HG03432 (cell line): ENCODE measurements at regions not wholly inside any gene's neighbourhood (a gene's known extent, or its start where the extent isn't known, plus 50 kb on each side); places are given as distances from the start of the nearest gene placed in this dataset.
"Not testable (repeated sequence)": the region's sequence is repeated elsewhere in the genome, so short reads cannot be mapped to it uniquely, and the experiment has no call there.

ENCODE experiments used
- ATAC-seq: cut with Tn5 transposase; IDR thresholded peaks from one replicate; pipeline ENCODE4 v1.9.1; 2021; ENCODE audit warnings: mild to moderate bottlenecking, moderate library complexity; ENCODE audit not compliant: unreplicated experiment

- peak; percentile 70 for ATAC-seq
Observed at GRCh38 chr2:64793701-64794100, 140.0 kb upstream of the SERTAD2 start.

- no peak for ATAC-seq
Observed at GRCh38 chr2:64794426-64794995, 140.8 kb upstream of the SERTAD2 start.

- ATAC-seq: no peak
Observed at GRCh38 chr2:64795024-64795592, 141.4 kb upstream of the SERTAD2 start.

- ATAC-seq: no peak
Observed at GRCh38 chr2:64796926-64797325, 143.2 kb upstream of the SERTAD2 start.

- no peak for ATAC-seq
Observed at GRCh38 chr2:64797881-64798575, 144.3 kb upstream of the SERTAD2 start.

GRCh38 chr2:64799592-64800252 lies 146.0 kb upstream of the SERTAD2 start:
- no peak for ATAC-seq

GRCh38 chr2:64803776-64804175 lies 150.1 kb upstream of the SERTAD2 start:
- no peak for ATAC-seq

- ATAC-seq: no peak
Observed at GRCh38 chr2:64804651-64805050, 150.9 kb upstream of the SERTAD2 start.

- peak; percentile 72 for ATAC-seq
Observed at GRCh38 chr2:64807417-64807816, 153.7 kb upstream of the SERTAD2 start.

GRCh38 chr2:64808092-64808491 lies 154.4 kb upstream of the SERTAD2 start:
- no peak for ATAC-seq

- ATAC-seq: no peak
Observed at GRCh38 chr2:64808754-64809153, 155.0 kb upstream of the SERTAD2 start.

GRCh38 chr2:64809216-64809615 lies 155.5 kb upstream of the SERTAD2 start:
- ATAC-seq: no peak

GRCh38 chr2:64812285-64812684 lies 158.6 kb upstream of the SERTAD2 start:
- no peak for ATAC-seq

GRCh38 chr2:64814007-64814406 lies 160.3 kb upstream of the SERTAD2 start:
- ATAC-seq: no peak

- not testable (repeated sequence) for ATAC-seq
Observed at GRCh38 chr2:64816526-64816925, 162.8 kb upstream of the SERTAD2 start.

GRCh38 chr2:64817453-64817852 lies 163.7 kb upstream of the SERTAD2 start:
- ATAC-seq: no peak

- ATAC-seq: no peak
Observed at GRCh38 chr2:64818664-64819060, 164.9 kb upstream of the SERTAD2 start.

- no peak for ATAC-seq
Observed at GRCh38 chr2:64819361-64819760, 165.6 kb upstream of the SERTAD2 start.

- peak; percentile 89 for ATAC-seq
Observed at GRCh38 chr2:64819774-64820688, 166.3 kb upstream of the SERTAD2 start.

- ATAC-seq: no peak
Observed at GRCh38 chr2:64820901-64821300, 167.2 kb upstream of the SERTAD2 start.

- ATAC-seq: no peak
Observed at GRCh38 chr2:64823794-64824193, 165.4 kb upstream of the SLC1A4 start.
